ENCODE measurements at regions not wholly inside any gene's neighbourhood (a gene's known extent, or its start where the extent isn't known, plus 50 kb on each side); places are given as distances from the start of the nearest gene placed in this dataset.
"Not testable (repeated sequence)": the region's sequence is repeated elsewhere in the genome, so short reads cannot be mapped to it uniquely, and the experiment has no call there.

GRCh38 chr17:46460129-46460528 lies 52.1 kb upstream of the LRRC37A2 start:
- H3K9me3 ChIP-seq (ENCODE audit: control insufficient read depth in 1 of 2, insufficient read depth in 1 of 2, low read length in 2 of 2); H3K4me1 Mint-ChIP-seq (ENCODE audit: low read depth); H3K4me3 ChIP-seq (ENCODE audit: low read length); H3K36me3 ChIP-seq (ENCODE audit: insufficient read depth, low read length); H3K36me3 Mint-ChIP-seq (ENCODE audit: low read depth); H3K27ac ChIP-seq (ENCODE audit: low read depth in 1 of 2, low read length in 2 of 2); H3K4me3 Mint-ChIP-seq; H3K27me3 ChIP-seq (ENCODE audit: control insufficient read depth in 1 of 2, insufficient read depth in 2 of 2, low read length in 2 of 2); H3K4me1 ChIP-seq (ENCODE audit: insufficient read depth, low read length); ATAC-seq (ENCODE audit: poor library complexity); intact Hi-C loops (cut with DNase I, micrococcal nuclease); CTCF ChIA-PET; H3K27me3 Mint-ChIP-seq; POLR2A ChIA-PET; H3K27ac Mint-ChIP-seq; H3K9me3 Mint-ChIP-seq; DNase-seq: not testable (repeated sequence)

DNA sequence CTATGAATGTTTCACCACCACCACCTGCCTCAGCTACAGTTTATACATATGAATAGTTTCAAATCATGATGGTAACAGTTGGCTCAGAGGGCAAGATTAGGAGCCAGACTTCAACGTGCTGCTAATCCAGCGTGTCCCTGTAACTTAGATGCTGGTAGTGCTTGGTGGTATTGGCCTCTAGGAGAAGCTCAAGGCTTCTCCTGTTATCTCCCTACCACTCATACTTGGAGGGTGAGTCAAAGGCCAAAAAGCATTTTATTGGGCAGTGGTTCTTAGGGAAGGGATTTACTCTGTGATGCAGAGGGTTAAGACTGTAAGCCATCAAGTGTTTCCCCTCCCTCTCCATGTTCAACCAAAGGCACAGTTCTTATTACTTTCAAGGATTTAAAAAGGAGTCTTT lies 57.2 kb upstream of the LRRC37A2 start:
- POLR2A ChIA-PET; intact Hi-C loops (cut with DNase I, micrococcal nuclease): not testable (repeated sequence)

DNA sequence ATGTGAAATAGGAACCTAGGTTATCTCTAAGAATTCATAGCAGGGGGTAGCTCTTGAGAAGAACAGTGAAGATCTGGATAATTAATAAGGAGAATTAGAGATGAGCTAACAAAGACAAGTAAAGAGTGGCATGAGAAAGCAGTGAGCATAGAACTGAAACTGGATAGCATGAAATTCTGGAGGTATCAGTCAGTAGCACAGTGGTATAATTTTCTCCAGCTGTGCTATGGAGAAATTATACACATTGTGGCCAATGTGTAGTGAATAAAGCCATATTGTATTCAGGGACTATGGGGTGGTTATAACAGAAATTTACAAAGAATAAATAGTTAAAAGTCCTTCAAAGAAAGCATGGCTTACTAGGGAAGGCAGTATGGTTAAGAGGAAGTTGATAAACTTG lies 57.7 kb upstream of the LRRC37A2 start:
- intact Hi-C loops (cut with DNase I, micrococcal nuclease); H3K36me3 Mint-ChIP-seq (ENCODE audit: low read depth); ATAC-seq (ENCODE audit: poor library complexity): not testable (repeated sequence)

More for the DNA sequence above, 57.2 kb upstream of the LRRC37A2 start:
- H3K36me3 ChIP-seq (ENCODE audit: insufficient read depth, low read length); DNase-seq; H3K27me3 ChIP-seq (ENCODE audit: control insufficient read depth in 1 of 2, insufficient read depth in 2 of 2, low read length in 2 of 2); ATAC-seq (ENCODE audit: poor library complexity); CTCF ChIA-PET; H3K27ac ChIP-seq (ENCODE audit: low read depth in 1 of 2, low read length in 2 of 2); H3K27ac Mint-ChIP-seq; H3K9me3 ChIP-seq (ENCODE audit: control insufficient read depth in 1 of 2, insufficient read depth in 1 of 2, low read length in 2 of 2); H3K27me3 Mint-ChIP-seq; H3K4me1 ChIP-seq (ENCODE audit: insufficient read depth, low read length); H3K4me3 Mint-ChIP-seq; H3K36me3 Mint-ChIP-seq (ENCODE audit: low read depth); H3K9me3 Mint-ChIP-seq; H3K4me1 Mint-ChIP-seq (ENCODE audit: low read depth); H3K4me3 ChIP-seq (ENCODE audit: low read length): not testable (repeated sequence)

DNA sequence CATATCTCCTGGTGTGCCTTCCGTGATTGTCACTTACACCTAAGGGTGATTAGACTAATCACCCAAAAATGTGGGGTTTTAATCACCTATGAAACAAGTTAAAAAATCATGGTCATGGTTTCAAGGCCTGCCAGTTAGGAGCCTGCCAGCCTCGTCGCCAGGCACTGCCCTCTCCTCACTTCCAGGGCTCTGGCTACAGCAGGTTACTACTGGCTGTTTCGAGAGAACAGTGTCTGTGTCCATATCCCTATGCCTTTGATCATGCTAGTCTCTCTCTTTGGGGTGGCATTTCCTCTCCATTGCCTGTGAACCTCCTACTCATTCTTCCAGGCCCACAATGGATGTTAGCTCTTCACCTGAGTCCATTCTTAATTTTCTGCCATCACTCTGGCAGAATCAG lies 59.2 kb upstream of the LRRC37A2 start:
- intact Hi-C loops (cut with DNase I, micrococcal nuclease); H3K9me3 ChIP-seq (ENCODE audit: control insufficient read depth in 1 of 2, insufficient read depth in 1 of 2, low read length in 2 of 2); DNase-seq; H3K36me3 Mint-ChIP-seq (ENCODE audit: low read depth); H3K27me3 ChIP-seq (ENCODE audit: control insufficient read depth in 1 of 2, insufficient read depth in 2 of 2, low read length in 2 of 2); H3K9me3 Mint-ChIP-seq; POLR2A ChIA-PET; H3K4me3 Mint-ChIP-seq; H3K36me3 ChIP-seq (ENCODE audit: insufficient read depth, low read length); H3K4me3 ChIP-seq (ENCODE audit: low read length); H3K27ac ChIP-seq (ENCODE audit: low read depth in 1 of 2, low read length in 2 of 2); CTCF ChIA-PET; ATAC-seq (ENCODE audit: poor library complexity); H3K27ac Mint-ChIP-seq; H3K4me1 Mint-ChIP-seq (ENCODE audit: low read depth); H3K27me3 Mint-ChIP-seq; H3K4me1 ChIP-seq (ENCODE audit: insufficient read depth, low read length): not testable (repeated sequence)

More for the DNA sequence above, 57.7 kb upstream of the LRRC37A2 start:
- CTCF ChIA-PET; H3K27me3 Mint-ChIP-seq; H3K4me1 ChIP-seq (ENCODE audit: insufficient read depth, low read length); H3K4me3 ChIP-seq (ENCODE audit: low read length); H3K4me3 Mint-ChIP-seq; POLR2A ChIA-PET; H3K9me3 Mint-ChIP-seq; H3K9me3 ChIP-seq (ENCODE audit: control insufficient read depth in 1 of 2, insufficient read depth in 1 of 2, low read length in 2 of 2); H3K36me3 ChIP-seq (ENCODE audit: insufficient read depth, low read length); H3K4me1 Mint-ChIP-seq (ENCODE audit: low read depth); DNase-seq; H3K27ac Mint-ChIP-seq; H3K27me3 ChIP-seq (ENCODE audit: control insufficient read depth in 1 of 2, insufficient read depth in 2 of 2, low read length in 2 of 2); H3K27ac ChIP-seq (ENCODE audit: low read depth in 1 of 2, low read length in 2 of 2): not testable (repeated sequence)

DNA sequence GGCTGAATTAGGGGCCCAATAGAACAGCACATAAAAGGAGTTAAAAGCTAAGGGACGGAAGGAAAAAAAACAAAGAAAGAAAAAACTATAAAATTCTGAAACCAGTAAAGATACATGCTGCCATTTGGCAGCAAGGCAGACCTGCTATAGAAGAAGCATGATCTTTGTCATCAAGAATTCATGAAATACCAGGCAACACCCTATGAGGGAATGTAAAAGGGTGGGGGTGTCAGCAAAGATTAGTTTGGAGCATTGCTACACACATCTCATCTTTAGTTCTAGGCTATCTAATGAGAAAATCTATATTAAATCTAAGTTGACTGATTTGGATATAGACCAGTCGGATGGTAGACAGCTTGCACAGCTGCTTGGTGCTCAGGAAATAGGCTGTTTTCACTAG lies 66.4 kb upstream of the LRRC37A2 start:
- CTCF ChIA-PET; H3K36me3 Mint-ChIP-seq (ENCODE audit: low read depth); H3K27me3 Mint-ChIP-seq; H3K4me3 ChIP-seq (ENCODE audit: low read length); H3K27me3 ChIP-seq (ENCODE audit: control insufficient read depth in 1 of 2, insufficient read depth in 2 of 2, low read length in 2 of 2); H3K4me1 Mint-ChIP-seq (ENCODE audit: low read depth); H3K4me3 Mint-ChIP-seq; H3K27ac ChIP-seq (ENCODE audit: low read depth in 1 of 2, low read length in 2 of 2); H3K27ac Mint-ChIP-seq; H3K9me3 ChIP-seq (ENCODE audit: control insufficient read depth in 1 of 2, insufficient read depth in 1 of 2, low read length in 2 of 2); intact Hi-C loops (cut with DNase I, micrococcal nuclease); H3K4me1 ChIP-seq (ENCODE audit: insufficient read depth, low read length); DNase-seq; H3K9me3 Mint-ChIP-seq; POLR2A ChIA-PET; H3K36me3 ChIP-seq (ENCODE audit: insufficient read depth, low read length); ATAC-seq (ENCODE audit: poor library complexity): not testable (repeated sequence)

GRCh38 chr17:46445411-46445810 lies 66.9 kb upstream of the LRRC37A2 start:
- CTCF ChIA-PET, result not testable (repeated sequence)

DNA sequence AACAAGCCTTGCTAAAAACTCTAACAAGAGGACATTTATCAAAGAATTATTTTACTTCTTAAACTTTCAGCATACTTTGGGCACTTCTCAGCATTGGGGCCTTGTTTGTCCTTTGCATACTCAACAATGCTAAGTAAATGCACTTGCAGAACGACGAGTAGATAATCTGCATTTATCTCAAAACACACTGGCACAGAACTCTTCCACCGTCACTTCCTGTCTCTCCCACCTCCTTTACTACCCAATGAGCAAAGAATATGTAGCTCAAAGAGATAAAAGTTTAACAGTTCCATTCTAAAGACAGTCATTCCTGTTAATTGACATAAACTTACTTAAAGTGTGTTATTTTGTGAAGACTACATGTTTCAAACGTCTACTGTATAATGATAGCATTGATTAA lies 70.1 kb upstream of the LRRC37A2 start:
- H3K27me3 Mint-ChIP-seq; intact Hi-C loops (cut with DNase I, micrococcal nuclease); H3K36me3 ChIP-seq (ENCODE audit: insufficient read depth, low read length); H3K4me3 ChIP-seq (ENCODE audit: low read length); H3K27me3 ChIP-seq (ENCODE audit: control insufficient read depth in 1 of 2, insufficient read depth in 2 of 2, low read length in 2 of 2); H3K9me3 ChIP-seq (ENCODE audit: control insufficient read depth in 1 of 2, insufficient read depth in 1 of 2, low read length in 2 of 2); ATAC-seq (ENCODE audit: poor library complexity); H3K36me3 Mint-ChIP-seq (ENCODE audit: low read depth); H3K4me3 Mint-ChIP-seq; H3K4me1 ChIP-seq (ENCODE audit: insufficient read depth, low read length); H3K27ac ChIP-seq (ENCODE audit: low read depth in 1 of 2, low read length in 2 of 2); CTCF ChIA-PET; DNase-seq; H3K9me3 Mint-ChIP-seq; H3K4me1 Mint-ChIP-seq (ENCODE audit: low read depth); POLR2A ChIA-PET; H3K27ac Mint-ChIP-seq: not testable (repeated sequence)

More at GRCh38 chr17:46445411-46445810, 66.9 kb upstream of the LRRC37A2 start:
- H3K27ac Mint-ChIP-seq; H3K27me3 ChIP-seq (ENCODE audit: control insufficient read depth in 1 of 2, insufficient read depth in 2 of 2, low read length in 2 of 2); H3K36me3 Mint-ChIP-seq (ENCODE audit: low read depth); H3K9me3 Mint-ChIP-seq; H3K4me3 Mint-ChIP-seq; H3K27me3 Mint-ChIP-seq; H3K4me1 Mint-ChIP-seq (ENCODE audit: low read depth); H3K36me3 ChIP-seq (ENCODE audit: insufficient read depth, low read length); H3K4me3 ChIP-seq (ENCODE audit: low read length); H3K4me1 ChIP-seq (ENCODE audit: insufficient read depth, low read length); H3K9me3 ChIP-seq (ENCODE audit: control insufficient read depth in 1 of 2, insufficient read depth in 1 of 2, low read length in 2 of 2); DNase-seq; POLR2A ChIA-PET; H3K27ac ChIP-seq (ENCODE audit: low read depth in 1 of 2, low read length in 2 of 2); ATAC-seq (ENCODE audit: poor library complexity); intact Hi-C loops (cut with DNase I, micrococcal nuclease): not testable (repeated sequence)
